ENCODE measurements at regions not wholly inside any gene's neighbourhood (a gene's known extent, or its start where the extent isn't known, plus 50 kb on each side); places are given as distances from the start of the nearest gene placed in this dataset.

DNA sequence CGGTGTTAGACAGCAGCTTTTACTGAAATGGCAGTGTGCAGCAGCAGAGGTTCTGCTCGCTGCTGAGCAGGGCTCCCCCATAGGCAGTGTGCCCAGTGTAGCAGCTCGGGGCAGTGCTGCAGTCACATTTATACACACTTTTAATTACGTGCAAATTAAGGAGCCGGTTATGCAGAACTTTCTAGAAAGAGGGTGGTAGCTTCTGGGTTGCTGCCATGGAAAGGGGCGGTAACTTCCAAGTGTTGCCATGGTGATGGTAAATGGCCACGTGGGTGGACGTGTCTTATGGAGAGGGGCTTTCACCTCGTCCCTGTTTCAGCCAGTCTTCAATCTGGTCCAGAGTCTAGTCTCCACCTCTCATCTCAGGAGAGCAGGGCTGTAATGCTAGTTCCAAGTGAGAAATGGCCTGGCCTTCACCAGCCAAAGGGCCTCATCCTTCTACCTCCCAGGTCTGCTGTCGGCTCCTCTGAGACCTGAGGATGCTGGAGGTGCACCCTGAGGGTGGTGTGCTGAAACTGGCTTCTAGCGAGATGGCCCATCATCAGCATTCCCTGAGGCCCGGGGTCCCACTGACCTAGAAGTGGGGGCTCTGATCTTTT lies 180.5 kb upstream of the PMEPA1 start:
- DNase-seq, result no peak

DNA sequence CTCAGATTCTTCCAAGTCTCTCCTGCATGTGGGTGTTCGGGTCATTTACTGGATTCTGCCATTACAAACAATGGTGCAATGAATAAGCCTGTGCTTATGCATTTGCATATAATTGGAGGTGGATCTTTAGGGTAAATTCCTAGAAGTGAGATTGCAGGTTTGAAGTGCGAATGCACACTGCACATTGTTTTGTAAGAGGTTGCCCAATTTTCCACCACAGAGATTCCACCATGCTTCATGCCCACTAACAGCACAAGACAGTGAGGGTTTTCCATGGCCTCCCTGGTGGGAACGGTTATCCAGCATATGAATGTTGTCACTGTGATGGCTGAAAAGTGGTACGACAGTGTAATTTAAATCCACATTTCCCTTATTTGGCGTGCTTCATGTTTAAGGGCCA lies 178.8 kb upstream of the PMEPA1 start:
- no peak for DNase-seq

GRCh38 chr20:57884956-57885355 lies 175.1 kb upstream of the PMEPA1 start:
- DNase-seq, result no peak

GRCh38 chr20:57883761-57884160 lies 173.9 kb upstream of the PMEPA1 start:
- DNase-seq, result no peak

DNA sequence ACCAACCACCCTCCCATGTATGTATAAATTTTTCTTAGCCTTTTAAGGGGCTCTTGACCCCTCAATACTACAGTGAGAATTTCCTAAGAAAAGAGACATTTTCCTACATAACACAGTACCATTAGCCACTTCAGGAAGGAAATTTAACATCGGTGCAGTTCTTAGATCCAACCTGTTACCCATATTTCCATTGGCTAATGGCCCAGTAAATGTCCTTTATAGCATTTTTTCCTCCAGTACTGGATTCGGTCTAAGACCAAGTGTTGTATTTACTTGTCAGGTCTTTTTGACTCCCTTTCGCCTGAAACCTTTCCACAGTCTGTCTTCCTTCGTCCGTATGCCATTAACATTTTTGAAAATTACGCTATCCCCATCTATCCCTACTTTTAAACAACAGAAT lies 173.4 kb upstream of the PMEPA1 start:
- DNase-seq, result no peak

DNA sequence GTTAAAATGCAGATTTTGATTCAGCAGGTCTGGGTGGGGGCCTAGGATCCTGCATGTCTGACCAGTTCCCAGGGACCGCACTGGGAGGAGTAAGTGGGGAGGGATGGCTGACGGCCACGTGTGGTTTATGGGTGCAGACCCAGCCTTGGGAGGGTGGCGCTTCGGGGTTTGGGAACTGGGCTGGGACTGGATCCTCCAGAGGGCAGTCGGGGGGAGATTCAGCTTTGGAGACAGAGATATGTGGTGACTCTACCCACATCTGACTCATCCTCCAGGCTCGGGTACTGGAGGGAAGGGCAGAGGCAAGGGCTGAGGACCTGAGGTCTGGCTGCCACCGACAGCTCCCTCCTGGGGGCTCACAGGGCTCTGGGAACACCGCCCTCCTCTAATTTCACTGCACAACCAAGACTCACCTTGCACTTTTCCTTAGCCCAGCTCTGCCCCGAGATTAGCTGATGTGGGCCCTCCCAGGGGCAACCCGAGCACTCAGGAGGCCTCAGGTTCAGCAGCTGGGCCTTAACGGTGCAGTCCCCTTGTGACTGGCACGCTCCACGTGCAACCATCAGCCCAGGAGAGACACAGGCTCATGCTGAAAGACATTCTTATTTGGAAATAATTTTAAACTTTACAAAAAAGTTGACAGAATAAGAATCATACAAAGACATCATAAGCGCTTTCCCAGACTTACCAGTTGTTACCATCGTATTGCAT lies 172.8 kb upstream of the PMEPA1 start:
- DNase-seq, result no peak

GRCh38 chr20:57881466-57882385 lies 171.9 kb upstream of the PMEPA1 start:
- DNase-seq, result no peak

- DNase-seq, result no peak
Observed at GRCh38 chr20:57880571-57880892, 170.7 kb upstream of the PMEPA1 start.

DNA sequence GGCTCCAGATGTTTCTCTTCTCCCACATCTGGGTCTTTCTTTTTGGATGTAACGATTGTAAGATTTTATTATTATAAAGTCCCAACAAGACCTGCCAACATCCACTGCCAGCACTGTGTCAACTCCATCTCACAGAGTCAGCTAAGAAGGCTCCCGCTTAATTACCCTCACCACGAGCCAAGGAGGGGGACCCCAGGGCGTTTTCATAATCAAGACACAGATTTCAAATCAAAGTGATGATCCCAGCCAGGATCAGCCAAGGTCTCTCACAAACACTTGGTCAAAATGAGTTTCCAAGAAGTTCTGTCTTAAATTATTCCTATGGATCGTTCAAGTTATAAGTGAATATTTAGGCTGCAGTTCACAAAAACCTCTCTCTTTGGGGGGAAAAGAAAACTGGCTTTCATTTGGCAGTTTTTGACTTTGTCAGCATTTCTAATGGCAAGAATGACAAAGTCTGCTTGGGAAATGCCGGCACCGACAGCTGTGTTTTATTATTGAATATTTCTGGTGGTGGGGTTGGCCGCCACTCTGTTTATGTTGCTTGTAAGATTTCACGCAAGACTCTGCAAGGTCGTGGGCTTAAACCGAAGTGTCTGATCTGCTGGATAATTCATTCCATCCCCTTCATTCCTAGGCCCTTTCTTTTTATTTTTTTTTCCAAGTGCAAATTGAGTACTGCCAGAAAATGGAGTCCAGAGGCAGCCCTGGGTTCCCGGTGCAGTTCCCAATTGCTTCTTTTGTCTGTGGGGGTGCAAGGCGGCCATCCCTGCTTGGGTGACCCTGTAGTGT lies 170.2 kb upstream of the PMEPA1 start:
- no peak for DNase-seq

DNA sequence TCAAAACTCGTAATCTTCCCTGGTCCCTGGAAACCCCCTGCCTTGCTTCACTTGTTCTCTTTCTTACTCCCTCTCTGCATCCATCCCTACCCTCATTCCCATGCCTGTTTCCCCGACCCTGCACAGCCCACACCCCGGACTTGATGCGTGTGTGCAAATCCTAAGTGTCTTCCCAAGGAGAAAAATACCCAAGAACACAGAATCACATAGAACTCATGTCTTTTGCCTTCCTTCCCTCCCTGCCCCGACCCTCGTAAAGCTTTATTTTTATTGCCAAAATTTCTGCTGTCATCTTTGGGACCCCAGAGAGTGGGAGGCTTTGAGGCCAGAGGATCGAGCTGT lies 169.6 kb upstream of the PMEPA1 start:
- DNase-seq, result no peak

DNA sequence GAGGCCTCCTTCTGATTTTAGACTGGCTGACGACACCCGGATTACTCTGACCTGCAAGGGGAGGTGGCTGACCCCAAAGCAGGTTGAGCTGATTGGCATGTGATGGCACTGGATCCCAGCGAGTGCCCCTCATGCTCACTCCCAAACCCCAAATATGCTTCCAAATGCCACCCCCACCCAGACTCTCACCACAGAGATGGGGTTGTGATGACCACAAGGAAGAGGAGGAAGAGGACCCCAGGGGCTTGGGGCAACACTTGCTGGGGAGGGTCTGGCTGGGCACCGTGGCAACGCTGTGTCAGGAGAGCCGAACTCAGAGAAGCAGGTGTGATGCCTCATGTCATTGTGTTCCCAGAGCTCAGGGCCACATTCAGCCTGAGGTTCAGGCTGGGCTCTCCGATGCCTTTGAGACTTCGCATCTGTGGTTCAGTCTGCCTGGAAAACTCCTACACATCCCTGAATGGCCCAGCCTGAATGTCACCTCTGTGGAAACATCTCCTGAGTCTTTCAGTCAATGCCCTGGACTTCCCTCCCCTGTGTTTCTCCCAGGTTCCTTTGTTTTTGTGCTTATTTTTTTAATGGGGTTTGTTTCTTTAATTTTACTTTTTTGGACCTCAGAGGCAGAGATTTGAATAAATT lies 169.1 kb upstream of the PMEPA1 start:
- DNase-seq, result no peak

GRCh38 chr20:57877995-57878394 lies 168.2 kb upstream of the PMEPA1 start:
- DNase-seq, result no peak

DNA sequence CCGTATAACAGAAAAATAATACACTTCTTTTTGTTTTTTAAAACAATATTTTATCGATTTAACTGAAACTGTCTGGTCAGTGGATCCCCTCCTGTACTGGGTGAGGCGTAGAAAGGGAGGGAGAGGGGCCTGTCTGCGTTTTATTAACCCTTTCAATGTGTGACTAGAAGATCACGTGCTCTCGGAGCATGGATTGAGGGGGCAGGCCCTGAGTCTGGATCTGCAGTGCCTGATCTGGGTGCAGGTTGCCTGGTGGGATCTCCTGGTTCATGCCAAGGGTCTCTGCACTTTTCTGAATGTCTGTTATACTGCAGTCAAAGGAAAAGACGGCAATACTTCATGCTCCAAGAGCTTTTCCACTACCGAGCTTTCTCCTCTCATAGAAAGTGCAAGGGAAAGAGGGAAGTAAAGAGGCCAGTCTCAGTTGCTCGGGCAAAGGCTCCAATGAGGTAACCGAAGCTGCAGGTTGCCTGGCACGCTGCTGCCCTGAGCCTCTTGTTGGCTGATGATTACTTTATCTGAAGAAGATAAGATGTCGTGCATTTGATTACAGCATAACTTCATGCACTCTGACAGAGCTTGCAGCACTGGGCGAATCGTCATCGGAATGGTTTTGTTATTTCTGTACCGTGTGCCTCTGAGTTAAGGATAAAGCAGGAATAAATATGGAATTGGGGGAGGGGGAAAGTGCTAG lies 167.5 kb upstream of the PMEPA1 start:
- no peak for DNase-seq

GRCh38 chr20:57876163-57876562 lies 166.3 kb upstream of the PMEPA1 start:
- no peak for DNase-seq

DNA sequence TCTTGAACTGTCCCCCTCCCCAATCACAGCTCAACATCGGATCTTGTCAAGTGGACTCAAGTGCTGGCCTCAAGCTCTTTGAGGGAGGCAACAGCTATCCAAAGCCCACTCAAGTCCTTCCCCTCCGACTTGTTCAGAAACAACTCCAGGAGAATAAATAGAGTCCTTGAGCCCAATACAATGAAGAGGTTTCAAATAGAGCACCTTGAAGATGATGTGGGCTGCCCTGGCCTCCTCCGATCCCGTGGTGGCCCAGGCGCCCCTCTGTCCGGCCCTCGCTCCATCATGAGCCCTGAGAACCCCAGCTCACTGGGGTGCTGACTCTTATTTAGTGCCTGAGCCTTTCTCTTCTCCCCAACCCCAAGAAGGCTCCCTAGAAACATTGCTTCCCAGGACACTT lies 164.3 kb upstream of the PMEPA1 start:
- DNase-seq, result no peak

DNA sequence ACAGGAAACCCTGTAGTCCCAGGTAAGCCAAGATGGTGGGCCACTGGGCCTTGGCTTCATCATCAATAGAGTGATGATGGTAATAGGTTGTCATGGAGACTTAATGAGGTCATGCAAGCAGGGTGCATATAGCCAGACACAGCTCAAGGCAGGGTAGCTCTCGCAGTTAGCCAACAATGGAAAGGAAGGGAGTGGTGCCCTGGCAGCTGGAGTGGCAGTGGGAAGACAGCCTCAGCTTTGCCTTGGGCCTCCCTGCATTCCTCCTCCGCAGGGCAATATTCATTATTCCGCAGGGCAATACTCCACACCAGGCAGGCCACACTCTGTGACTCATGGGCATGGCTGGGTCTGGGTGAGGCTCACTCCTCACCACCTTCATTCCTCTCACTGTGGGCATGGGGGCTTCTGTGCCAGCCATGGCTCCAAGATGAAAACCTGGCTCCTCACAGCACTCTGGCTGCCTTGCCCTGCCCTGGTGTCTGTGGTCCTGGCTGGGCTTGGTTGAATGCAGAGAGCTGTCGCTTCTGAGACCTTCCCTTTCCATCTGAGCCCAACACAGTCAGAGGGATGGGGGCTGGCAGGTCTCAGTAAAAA lies 163.1 kb upstream of the PMEPA1 start:
- DNase-seq, result no peak

DNA sequence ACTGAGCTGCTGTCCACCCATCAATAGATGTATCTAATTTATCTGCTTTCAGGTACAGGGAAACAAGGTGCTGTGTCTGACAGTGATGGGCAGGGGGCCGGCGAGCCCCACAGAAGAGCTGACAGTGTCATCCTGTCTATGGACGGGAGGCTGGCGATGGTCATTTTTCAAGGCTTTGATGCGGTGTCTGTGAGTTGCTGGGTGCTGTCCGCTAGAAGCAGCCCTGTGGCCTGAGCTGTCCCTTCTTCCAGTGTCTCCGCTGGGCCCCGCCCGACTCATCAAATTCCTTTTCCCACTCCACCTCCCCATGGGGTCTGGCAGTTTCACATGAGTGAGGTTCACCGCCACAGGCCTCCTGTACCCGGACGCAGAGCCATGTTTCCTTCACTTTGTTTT lies 161.4 kb upstream of the PMEPA1 start:
- DNase-seq, result no peak

GRCh38 chr20:57870597-57871236 lies 160.9 kb upstream of the PMEPA1 start:
- no peak for DNase-seq

DNA sequence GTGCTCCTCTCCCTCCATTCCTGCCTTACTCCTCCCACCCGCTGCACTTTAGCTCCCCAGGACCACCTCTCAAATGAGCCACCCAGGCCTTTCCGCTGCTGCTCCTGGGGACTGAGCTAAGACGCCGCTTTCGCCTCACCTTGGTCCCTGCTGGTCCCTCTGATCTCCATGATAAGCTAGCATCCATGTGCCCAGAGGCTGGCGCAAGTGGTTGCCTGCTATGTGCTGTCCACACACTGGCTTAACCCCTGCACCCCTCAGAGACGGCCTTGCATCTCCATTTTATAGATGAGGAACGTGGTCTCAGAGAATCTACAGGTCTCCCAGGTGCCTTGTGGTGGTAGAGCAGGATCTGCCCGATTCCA lies 160.1 kb upstream of the PMEPA1 start:
- no peak for DNase-seq

DNA sequence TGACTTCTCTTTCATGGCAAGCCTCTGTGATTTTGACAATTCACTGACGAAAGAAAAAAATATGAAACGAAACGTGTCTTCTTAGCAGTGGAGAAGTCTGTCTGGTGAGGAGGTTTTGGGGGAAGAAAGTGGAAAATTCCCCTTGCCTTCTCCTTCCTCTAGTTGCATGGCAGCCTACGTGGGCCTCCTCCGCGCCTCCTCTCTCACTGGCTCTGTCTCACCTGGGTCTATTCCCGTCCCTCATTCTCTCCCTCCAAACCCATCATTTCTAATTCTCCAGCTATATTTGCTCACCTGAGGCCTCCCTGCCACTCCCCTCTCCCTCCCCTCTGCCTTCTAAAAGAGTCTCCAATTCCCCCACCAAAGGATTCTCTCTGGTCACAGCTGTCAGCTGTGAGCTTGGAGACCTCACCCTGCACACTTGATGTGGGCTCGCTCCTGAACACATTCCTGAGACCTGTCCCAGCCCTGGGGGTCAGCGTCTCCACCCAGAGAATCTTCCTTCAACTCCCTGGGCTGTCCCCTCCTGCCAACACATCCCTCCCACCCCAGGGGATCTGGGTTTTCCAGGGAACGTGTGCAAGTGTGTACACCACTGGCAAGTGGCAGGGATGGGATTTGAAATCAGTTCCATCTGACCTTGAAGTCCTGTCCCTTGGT lies 159.6 kb upstream of the PMEPA1 start:
- DNase-seq, result no peak

- DNase-seq, result no peak
Observed at GRCh38 chr20:57868310-57868709, 158.5 kb upstream of the PMEPA1 start.
